HS-5 (cell line): ENCODE measurements at regions not wholly inside any gene's neighbourhood (a gene's known extent, or its start where the extent isn't known, plus 50 kb on each side); places are given as distances from the start of the nearest gene placed in this dataset.
A peak's percentile ranks its signal among the peaks of the same experiment; 100 is the strongest.

ENCODE experiments used
- DNase-seq: peaks from one replicate; pipeline ENCODE4 v3.0.0-alpha.2; 2012; ENCODE audit warnings: low read depth

DNA sequence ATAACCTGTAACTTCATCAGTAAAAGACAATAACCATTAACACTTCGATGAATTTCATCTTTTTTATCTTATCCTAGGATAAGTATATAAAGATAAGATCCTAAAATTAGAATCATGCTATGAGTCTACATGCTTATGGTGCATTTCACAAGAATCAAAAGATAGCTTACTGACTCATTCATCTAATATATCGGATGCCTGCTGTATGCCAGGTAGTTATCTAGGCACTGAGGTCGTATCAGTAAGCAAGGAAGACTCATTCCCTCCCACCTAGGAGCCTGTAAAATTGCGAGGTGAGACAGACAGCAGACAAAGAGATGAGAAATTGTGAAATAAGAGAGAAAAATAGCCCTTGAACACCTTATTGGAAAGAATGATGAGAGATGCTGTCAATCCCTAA lies 240.6 kb upstream of the ADAMTSL1 start:
- DNase-seq: no peak

DNA sequence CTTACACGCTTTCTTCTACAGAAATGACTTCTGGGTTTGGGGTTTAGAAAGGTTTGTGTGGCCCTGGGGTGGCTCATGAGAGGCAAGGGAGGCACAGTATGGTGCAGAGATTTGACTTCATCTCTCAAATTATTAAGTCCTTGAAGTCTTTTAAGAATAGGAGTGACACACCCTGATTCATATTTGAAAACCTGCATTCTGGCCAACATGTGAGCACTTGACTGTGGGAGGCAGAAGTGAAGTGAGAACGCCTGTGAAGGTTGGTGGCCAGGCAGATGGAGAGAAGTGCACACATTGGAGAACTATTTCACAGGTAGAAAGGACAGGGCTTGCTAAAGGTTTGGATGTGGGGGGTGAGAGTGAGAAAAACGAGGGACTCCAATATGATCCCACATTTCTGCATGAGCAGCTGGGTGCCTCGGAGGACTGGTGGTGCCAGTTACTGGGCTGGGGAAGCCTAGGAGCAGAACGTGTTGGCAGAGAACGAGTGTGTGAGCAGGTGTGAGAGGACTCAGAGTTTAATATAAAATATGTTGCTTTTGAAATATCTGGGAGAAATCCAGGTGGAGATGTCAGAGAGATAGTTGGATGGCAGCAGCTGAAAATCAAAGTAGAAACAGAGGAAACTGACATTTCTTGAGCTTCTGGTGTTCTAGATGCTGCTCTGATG lies 240.0 kb upstream of the ADAMTSL1 start:
- no peak for DNase-seq

DNA sequence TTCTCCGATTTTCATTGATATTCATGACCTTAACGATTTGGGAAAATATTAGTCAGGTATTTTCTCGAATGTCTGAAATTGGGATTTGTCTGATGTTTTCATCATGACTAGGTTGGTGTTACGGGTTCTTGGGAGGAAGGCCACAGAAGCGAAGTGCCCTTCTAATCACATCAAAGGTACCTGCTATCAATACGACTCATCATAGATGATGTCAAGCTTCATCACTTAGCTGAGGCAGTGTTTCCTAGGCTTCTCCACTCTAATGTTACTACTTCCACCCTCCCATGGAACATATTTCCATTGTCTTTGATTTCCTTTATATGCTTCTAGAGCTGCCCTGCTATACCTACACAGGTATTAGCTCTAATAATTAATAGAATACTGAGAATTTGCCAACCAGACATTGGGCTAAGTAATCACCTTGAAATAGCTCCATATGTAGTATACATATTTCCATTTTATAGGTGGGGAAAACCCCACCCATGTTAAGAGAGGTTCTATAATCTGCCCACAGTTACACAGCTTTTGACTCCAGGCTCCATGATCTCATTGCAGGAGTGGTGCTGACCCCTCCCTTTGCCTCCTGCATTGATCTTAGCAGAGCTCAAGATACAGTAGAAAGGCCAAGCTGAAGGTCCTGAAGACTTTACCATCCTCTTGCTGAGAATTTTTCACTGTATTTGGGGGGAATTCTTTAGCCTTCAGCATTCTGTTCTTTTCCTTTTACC lies 238.6 kb upstream of the ADAMTSL1 start:
- DNase-seq: no peak

DNA sequence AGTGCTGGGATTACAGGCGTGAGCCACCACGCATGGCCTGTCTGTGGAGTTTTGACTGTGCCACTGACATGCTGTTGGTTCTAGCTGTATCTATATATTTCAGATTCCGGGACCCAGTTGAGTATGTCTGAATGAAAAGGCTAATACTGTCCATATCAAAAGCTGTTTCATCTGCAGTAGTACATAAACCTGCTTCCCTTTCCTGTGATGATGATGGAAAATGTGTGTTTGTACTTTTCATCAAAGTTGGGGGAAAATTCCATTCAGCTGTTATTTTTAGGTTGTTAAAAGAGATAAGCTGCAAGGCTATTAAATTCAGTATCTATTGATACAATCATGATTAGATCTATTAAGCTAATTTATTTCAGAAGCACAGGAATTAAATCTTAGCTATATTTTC lies 237.6 kb upstream of the ADAMTSL1 start:
- DNase-seq: no peak

DNA sequence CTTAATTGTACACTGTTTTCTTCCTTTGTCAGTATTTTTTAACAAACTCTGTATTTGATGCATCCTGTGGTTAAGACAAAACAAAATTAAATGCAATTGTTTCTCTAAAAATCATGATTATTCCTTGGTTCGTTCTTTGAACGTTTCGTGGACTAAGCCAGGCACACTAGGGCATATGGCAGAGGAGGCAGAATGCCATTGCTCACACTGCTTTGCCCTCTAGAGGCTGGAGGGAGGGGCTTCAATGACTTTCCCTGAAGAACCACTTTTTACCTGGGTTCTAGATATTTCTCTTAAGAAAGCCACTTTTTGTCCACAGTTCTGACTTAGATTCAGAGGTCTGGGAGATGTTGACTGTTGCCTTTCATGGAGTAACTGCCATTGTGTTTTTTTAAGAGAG lies 236.2 kb upstream of the ADAMTSL1 start:
- DNase-seq: no peak

DNA sequence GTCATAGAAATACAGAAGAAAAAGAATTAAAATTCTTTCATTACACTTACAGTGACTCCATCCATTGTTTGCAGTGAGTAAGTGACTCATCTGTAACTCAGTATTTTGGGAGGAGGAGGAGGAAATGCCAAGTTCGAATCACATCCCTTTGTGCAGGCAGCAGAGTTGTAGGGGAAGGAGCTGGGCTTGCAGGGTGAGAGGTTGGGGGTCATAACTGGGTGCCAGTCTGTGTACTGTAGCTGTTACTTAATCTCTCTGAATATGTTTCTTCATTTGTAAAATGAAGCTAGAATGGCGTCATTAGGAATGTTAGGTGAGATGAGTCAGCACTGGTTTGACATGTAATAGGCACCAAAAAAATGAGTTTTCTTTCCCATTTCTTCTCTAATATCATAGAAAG lies 235.7 kb upstream of the ADAMTSL1 start:
- peak; percentile 88 for DNase-seq

DNA sequence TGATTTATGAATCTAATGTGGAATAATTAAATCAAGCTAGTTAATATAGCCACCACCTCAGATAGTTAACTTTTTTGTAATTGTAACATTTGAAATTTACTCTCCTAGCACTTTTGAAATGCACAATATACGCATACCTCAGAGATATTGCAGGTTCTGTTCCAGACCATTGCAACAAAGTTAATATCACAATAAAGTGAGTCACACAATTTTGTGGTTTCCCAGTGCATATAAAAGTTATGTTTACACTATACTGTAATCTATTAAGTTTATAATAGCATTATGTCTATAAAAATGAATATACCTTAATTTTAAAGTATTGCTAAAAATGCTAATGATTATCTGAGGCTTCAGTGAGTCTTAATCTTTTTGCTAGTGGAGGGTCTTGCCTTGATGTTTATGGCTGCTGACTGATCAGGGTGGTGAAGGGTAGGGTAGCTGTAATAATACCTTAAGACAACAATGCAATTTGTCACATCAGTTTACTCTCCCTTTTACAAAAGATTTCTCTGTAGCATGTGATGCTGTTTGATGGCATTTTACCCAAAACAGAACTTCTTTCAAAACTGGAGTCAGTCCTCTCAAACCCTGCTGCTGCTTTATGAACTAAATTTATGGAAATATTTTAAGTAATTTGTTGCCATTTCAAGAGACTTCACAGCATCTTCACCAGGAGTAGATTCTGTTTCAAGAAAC lies 235.1 kb upstream of the ADAMTSL1 start:
- DNase-seq: peak; percentile 53

DNA sequence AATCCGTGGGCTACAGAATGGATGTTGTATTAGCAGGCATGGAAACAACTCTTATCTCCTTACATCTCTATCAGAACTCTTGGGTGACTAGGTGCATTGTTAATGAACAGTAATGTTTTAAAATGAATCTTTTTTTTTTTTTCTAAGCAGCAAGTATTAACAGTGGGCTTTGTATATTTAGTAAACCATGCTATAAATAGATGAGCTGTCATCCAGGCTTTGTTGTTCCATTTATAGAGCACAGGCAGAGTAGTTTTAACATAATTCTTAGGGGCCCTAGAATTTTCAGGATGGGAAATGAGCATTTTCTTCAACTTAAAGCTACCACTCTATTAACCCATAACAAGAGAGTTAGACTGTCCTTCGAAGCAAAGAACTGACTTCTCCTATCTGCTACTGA lies 233.7 kb upstream of the ADAMTSL1 start:
- DNase-seq: no peak

DNA sequence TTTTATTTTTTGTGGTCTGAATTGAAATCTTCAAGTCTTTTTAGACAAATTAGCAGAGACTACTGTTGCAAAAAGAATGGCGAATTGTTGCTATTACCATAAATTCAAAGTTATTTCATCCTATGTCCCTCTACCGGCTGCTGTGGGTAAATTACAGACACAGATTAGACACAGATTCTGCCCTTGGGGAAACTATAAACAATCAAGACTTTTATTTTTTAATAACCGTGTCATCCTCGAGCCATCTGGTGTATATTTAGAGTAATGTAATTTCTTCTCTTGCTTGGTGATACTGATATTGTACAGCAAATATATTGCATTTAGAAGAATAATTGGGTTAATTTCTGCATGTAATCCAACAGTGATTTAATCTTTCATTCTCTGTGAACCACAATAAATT lies 228.0 kb upstream of the ADAMTSL1 start:
- no peak for DNase-seq

DNA sequence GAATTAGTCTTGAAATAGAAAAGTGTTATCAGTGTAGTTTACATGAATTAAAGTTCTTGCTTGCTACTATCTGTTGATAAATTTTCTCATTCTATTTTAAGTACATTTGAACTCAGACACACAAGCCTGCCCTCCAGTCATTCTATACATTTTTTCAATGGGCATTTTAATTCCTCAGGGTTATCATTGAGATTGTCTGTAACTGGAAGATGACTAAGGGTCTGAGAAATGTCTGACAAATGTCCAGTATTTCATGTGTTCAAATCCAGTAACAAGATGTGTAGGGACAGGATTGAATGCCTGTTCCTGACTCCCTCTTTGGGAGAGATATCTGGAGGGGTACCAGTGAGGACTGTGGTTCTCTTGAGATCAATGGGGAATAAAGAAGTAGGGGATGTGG lies 223.9 kb upstream of the ADAMTSL1 start:
- DNase-seq: no peak

DNA sequence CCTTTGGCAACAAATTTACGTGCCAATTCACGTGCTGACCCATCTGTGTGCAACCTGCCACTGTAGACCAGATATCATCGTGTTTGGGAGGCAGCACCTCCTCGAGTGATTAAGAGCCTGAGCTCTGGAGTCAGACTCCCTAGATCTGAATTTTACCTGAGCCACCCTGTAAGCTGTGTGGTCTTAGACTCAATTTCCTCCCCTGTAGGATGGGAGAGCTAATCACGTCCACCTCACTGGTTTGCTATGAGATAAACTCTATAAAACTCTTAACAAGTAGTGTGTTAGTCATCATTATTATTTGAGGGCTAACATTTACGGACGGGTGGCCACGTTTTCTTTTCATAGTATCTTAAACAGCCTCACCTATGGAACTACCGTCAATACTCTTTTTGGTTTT lies 220.0 kb upstream of the ADAMTSL1 start:
- DNase-seq: no peak

DNA sequence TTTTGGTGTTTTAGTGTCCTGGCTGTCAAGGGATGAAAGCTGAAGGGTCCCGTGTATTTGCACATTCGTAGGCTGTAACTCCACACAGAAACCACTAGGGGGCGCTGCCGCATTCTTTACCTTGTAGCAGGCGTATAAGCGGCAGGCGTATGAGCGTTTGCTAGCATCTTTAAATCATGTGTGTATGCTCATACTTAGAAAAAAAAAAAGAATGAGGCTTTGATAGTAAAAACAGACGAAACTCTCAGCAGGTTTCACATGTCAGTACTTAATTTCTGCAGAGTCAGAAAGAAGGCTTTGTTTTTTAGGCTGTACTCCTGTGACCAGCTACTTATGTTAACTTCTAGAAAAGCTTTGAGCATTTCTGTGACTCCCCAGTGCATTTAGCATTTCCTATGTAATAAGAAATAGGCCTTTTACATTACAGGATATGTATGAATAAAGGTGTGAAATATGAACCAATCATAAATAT lies 218.8 kb upstream of the ADAMTSL1 start:
- DNase-seq: peak; percentile 58

DNA sequence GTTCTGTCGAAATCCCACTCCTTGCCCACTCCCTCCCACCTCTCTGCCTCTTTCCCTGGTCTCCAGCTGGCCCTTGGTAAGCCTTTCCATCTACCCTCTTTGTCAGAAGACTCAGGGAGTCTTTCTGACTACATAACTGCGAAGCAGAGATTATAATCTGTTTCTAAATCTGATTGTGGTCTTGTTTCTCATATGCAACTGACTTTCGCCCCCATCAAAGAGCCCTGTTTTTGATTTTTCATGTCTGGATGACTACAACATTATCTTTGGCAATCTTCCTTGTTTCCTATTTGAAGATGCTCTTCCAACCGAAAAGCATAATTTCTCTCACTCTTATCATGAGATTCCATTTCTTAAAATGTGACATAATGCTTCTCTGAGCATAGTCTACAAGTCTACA lies 218.2 kb upstream of the ADAMTSL1 start:
- DNase-seq: no peak

DNA sequence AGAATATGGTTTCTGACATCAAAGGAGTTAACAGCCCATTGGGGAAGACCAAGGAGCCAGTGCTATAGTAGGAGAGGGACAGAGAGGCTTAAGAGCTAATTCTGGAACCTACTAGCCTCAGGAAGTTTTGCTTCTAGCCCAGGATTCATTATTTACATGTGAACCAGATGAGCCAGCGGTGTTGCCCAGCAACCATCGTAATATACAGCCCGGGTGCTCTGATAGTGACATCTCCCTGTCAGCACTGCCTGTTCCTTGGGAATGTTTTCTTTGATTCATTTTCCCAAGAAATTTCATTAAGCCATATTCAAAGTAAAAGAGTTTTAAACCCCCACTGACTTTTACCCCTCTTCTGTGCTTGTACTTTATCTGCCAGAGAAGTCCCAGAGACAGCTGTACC lies 217.4 kb upstream of the ADAMTSL1 start:
- no peak for DNase-seq

DNA sequence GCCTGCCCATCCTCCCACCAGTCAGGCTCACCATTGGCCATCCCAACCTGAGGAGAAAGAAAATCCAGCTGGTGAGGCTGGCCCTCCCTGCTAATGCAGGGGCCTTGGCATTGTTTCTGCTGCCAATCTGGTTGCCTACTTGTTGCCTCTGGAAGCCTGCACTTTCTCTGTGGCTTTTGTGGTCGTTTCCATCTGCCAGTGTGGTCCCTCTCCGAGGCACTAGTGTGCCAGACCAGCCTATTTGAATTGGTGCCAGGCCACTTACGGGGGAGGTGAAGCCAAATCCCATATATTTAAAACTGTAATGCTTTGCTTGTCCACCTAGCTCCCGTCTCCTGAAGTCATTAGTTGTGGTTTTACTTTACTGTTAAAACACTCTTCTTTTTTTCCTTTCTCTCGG lies 213.4 kb upstream of the ADAMTSL1 start:
- DNase-seq: no peak

DNA sequence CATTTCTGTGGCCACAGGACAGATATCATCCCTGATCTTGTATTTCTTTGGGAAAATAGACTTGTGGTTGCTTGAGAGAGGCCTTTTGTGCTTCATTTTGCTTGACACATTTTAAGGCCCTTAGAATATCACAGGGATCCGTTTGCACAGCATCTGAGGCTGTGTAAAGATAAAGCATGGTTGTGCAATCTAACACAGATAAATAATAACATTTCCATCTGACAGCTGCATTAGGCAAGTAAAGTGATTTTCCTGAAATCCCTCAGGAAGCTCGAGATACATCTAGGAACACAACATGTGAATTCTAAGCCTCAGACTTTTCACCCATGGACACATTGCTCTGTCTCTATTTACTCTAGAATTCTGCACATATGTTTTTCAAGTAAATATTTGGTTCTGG lies 212.8 kb upstream of the ADAMTSL1 start:
- no peak for DNase-seq

DNA sequence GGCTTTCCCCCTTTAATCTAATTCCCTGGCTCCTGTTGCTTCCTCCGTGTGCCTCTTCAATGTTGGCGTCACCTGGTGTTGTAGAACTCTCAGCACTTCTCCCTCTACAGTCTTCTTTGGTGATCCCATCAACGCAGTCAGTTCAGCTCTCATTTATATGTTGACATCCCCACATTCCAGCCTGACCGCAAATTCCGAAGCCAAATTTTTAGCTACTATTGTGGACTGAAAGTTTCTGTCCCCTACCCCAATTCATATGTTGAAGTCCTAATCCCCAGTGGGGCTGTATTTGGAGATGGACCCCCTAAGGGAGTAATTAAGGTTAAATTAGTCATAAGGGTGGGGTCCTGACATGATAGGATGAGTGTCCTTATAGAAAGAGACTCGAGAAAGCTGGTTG lies 210.6 kb upstream of the ADAMTSL1 start:
- no peak for DNase-seq

DNA sequence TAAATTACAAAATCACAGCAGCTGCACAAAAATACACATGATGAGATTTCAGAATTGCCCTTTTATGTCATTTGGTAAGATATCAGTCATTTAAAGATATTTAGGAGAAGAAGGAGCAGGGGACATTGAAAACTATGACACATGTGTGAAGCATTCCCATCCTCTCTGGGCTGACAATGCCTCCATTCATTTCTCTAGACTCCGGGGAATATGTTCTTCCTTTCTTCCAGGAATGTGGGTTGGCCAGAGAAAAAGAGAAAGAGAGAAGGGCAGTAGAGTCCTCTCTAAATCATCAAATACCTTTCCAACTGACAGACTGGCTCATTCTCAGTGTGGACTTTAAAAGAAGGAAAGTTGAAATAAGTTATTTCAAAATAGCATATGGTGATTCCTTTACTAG lies 205.6 kb upstream of the ADAMTSL1 start:
- DNase-seq: peak; percentile 76

DNA sequence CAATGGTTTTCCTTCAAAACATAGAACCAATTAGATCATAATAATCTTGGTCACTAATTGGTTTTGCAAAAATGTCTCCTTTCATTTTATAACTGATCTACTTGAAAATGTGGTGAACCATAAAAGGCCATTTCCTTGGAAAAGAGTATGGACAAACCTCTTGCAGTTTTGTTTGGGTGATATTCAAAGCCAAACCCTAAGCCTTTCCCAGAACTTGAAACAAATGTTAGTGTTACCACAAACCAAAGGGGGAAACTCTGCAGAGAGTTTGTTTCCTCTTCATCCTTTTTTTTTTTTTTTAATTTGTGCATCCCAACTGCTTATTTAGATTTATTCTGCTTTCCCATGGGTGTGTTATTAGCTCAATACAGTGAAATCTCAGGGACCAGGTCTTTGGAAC lies 204.4 kb upstream of the ADAMTSL1 start:
- DNase-seq: no peak

DNA sequence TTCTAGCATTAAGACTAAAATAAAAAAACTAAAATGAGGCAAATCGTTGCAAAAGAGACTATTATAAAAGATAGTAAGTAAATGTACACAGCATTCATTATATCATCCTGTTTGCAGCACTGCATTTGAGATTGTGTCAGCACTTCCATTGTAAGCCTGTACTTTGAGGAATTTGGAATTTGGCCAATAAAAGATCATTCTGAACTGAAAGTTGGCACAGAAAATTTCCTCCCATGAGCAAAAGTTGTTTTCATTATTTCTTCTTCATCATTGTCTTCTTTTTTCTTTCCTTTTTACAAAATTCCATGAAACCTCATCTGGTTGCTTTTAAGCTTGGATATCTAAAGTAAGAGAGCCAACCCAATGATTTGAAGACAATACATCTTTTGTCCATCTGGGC lies 199.3 kb upstream of the ADAMTSL1 start:
- DNase-seq: no peak

DNA sequence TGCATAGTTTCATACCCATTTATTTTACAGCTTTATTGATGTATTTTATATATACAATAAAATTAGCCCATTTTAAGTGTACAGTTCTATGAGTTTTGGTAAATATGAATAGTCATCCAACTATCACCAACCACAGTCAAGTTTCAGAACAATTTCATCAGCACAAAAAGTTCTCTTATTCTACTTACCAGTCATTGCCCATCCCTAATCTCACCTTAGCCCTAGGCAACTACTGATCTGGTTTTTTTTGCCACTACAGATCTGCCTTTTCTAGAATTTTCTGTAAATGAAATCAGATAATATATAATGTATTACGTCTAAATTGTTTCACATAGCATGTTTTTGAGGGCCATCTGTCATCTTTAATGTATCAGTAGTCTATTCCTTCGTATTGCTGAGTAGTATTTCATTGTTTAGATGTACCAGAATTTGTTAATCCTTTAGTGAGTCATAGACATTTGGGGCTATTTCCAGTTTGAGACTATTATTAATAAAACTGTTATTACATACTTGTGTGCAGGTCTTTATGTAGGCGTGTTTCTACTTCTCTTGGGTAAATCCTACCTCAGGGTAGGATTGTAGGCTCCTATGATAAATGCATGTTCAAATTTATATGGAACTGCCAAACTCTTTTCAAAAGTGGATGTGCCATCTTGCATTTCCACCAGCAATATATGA lies 198.5 kb upstream of the ADAMTSL1 start:
- DNase-seq: no peak

DNA sequence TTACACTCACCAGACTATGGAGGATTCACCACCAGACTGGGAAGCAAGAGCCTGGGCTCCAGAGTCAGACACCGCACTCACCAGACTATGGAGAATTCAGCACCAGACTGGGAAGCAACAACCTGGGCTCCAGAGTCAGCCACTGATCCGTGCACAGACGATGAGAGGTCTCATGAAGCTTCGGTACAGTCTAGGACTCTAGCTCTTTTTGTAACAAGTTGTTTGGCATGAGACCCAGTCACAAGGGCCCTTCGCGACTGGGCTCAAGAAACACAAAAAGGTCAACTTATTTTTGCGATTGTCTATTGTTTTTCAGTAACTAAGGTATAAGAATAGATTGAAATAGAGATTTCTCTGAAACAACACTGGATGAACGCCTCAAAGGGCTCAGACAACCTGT lies 192.7 kb upstream of the ADAMTSL1 start:
- no peak for DNase-seq

DNA sequence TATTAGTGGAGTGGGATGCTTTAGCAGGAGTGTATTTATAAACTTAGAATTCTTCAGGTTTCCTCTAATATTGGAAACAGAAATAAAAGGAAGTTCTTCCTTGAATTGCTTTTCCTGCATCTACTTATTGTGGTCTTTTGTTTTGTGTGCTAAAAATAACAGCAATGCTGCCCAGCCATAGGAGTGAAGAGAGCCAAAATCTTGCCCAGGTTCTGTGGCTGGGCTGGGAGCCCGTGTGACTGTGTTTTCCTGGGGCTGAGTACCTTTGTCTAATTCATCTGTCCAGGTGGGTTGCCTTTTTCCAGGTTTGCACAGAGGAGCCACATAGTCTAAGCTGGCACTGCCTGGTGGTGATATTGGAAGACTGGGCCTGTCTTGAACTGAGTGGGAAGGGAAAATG lies 179.7 kb upstream of the ADAMTSL1 start:
- no peak for DNase-seq
